Astrocyte (in vitro differentiated cells and primary cell): ENCODE measurements at regions not wholly inside any gene's neighbourhood (a gene's known extent, or its start where the extent isn't known, plus 50 kb on each side); places are given as distances from the start of the nearest gene placed in this dataset.

Experiments
- DNase-seq: peaks from one replicate; pipeline ENCODE4 v3.0.0-alpha.2; 2010; ENCODE audit warnings: low read depth
- FAIRE-seq: peaks from 2 replicates; lab custom pipeline; 2011; peaks lifted over from hg19 to GRCh38; lab: Jason Lieb, UNC
- H2AFZ ChIP-seq: 2 replicates; pipeline ENCODE4 v1.6.0; 2012; ENCODE audit warnings: low read depth, low read length, inconsistent platforms
- H3K27ac ChIP-seq: 2 replicates; pipeline ENCODE4 v1.5.1; 2011; ENCODE audit warnings: low read depth, low read length, inconsistent platforms
- H3K27me3 ChIP-seq: 2 replicates; pipeline ENCODE4 v1.6.0; 2011; ENCODE audit warnings: low read length, inconsistent platforms; ENCODE audit not compliant: insufficient read depth
- H3K36me3 ChIP-seq: 2 replicates; pipeline ENCODE4 v1.5.1; 2011; ENCODE audit warnings: low read length, inconsistent platforms; ENCODE audit not compliant: insufficient read depth
- H3K4me1 ChIP-seq: 2 replicates; pipeline ENCODE4 v1.5.1; 2011; ENCODE audit warnings: low read length, inconsistent platforms; ENCODE audit not compliant: insufficient read depth
- H3K4me2 ChIP-seq: 2 replicates; pipeline ENCODE4 v1.6.0; 2012; ENCODE audit warnings: low read length, inconsistent platforms
- H3K4me3 ChIP-seq: 2 replicates; pipeline ENCODE4 v1.5.1; 2011; ENCODE audit warnings: low read depth, mild to moderate bottlenecking, low read length, inconsistent platforms; ENCODE audit not compliant: insufficient read depth
- H3K79me2 ChIP-seq: 2 replicates; pipeline ENCODE4 v1.6.0; 2012; ENCODE audit warnings: mild to moderate bottlenecking, low read length, inconsistent platforms; ENCODE audit not compliant: insufficient read depth
- H3K9ac ChIP-seq: 2 replicates; pipeline ENCODE4 v1.6.0; 2012; ENCODE audit warnings: mild to moderate bottlenecking, low read length, inconsistent platforms
- H3K9me3 ChIP-seq: 2 replicates; pipeline ENCODE4 v1.5.1; 2012; ENCODE audit warnings: low read depth, mild to moderate bottlenecking, low read length, inconsistent platforms; ENCODE audit not compliant: insufficient read depth
- H4K20me1 ChIP-seq: 2 replicates; pipeline ENCODE4 v1.6.0; 2012; ENCODE audit warnings: low read length, inconsistent platforms; ENCODE audit not compliant: insufficient read depth
- H3K27ac Mint-ChIP-seq: one replicate; pipeline ENCODE4 v1.8.0; 2021; ENCODE audit warnings: mild to moderate bottlenecking, mixed read lengths; ENCODE audit not compliant: unreplicated experiment
- H3K27me3 Mint-ChIP-seq: one replicate; pipeline ENCODE4 v1.8.0; 2021; ENCODE audit warnings: low read depth, mixed read lengths; ENCODE audit not compliant: unreplicated experiment
- H3K36me3 Mint-ChIP-seq: one replicate; pipeline ENCODE4 v1.8.0; 2021; ENCODE audit warnings: low read depth, mixed read lengths; ENCODE audit not compliant: unreplicated experiment
- H3K4me1 Mint-ChIP-seq: one replicate; pipeline ENCODE4 v1.8.0; 2021; ENCODE audit warnings: low read depth, mixed read lengths; ENCODE audit not compliant: unreplicated experiment
- H3K4me3 Mint-ChIP-seq: one replicate; pipeline ENCODE4 v1.8.0; 2021; ENCODE audit warnings: mild to moderate bottlenecking, moderate library complexity, mixed read lengths; ENCODE audit not compliant: unreplicated experiment
- H3K9me3 Mint-ChIP-seq: one replicate; pipeline ENCODE4 v1.8.0; 2021; ENCODE audit warnings: mild to moderate bottlenecking, mixed read lengths; ENCODE audit not compliant: unreplicated experiment
- CTCF ChIP-seq: IDR thresholded peaks from 2 replicates; pipeline ENCODE4 v1.5.1; 2011; ENCODE audit warnings: low read depth, mild to moderate bottlenecking, inconsistent platforms, low read length, moderate library complexity; ENCODE audit not compliant: insufficient read depth
- EZH2 ChIP-seq: IDR thresholded peaks from 2 replicates; pipeline ENCODE4 v1.6.1; 2012; ENCODE audit warnings: mild to moderate bottlenecking, low read length, inconsistent platforms; ENCODE audit not compliant: insufficient read depth

- no peaks in the 10 kb centered on the region for H3K79me2 ChIP-seq
- H3K9ac ChIP-seq: no peak overlapping the region
- no peak overlapping the region for H3K27ac ChIP-seq
- H2AFZ ChIP-seq: no peak overlapping the region
- no peaks in the 10 kb centered on the region for H3K9me3 Mint-ChIP-seq
- DNase-seq (no peak), FAIRE-seq (no peak)
- H3K4me3 Mint-ChIP-seq: no peak overlapping the region
- TF ChIP-seq EZH2: no peak
- no peak for TF ChIP-seq CTCF
- H3K4me1 ChIP-seq: peaks cover 10% of the 10 kb centered on the region
- H4K20me1 ChIP-seq: no peaks in the 10 kb centered on the region
- H3K27me3 Mint-ChIP-seq: peaks cover 3% of the 10 kb centered on the region
- H3K36me3 Mint-ChIP-seq: no peaks in the 10 kb centered on the region
- no peak overlapping the region for H3K4me2 ChIP-seq
- H3K4me3 ChIP-seq: no peak overlapping the region
- H3K27ac Mint-ChIP-seq: no peak overlapping the region
- no peaks in the 10 kb centered on the region for H3K27me3 ChIP-seq
- H3K4me1 Mint-ChIP-seq: peaks cover 6% of the 10 kb centered on the region
- H3K36me3 ChIP-seq: no peaks in the 10 kb centered on the region
- no peaks in the 10 kb centered on the region for H3K9me3 ChIP-seq
Measured at GRCh38 chr2:111654829-111655228, 229.2 kb downstream of the ANAPC1 start.

- H3K27ac Mint-ChIP-seq: no peak overlapping the region
- no peak for DNase-seq
- no peak for FAIRE-seq
- TF ChIP-seq EZH2 (no peak), CTCF (no peak)
- H3K27me3 Mint-ChIP-seq: peaks cover 3% of the 10 kb centered on the region
- no peaks in the 10 kb centered on the region for H3K9me3 ChIP-seq
- no peak overlapping the region for H3K4me2 ChIP-seq
- no peak overlapping the region for H2AFZ ChIP-seq
- no peak overlapping the region for H3K4me3 Mint-ChIP-seq
- no peaks in the 10 kb centered on the region for H3K36me3 ChIP-seq
- no peak overlapping the region for H3K9ac ChIP-seq
- H4K20me1 ChIP-seq: no peaks in the 10 kb centered on the region
- no peaks in the 10 kb centered on the region for H3K79me2 ChIP-seq
- peaks cover 15% of the 10 kb centered on the region for H3K4me1 ChIP-seq
- no peaks in the 10 kb centered on the region for H3K9me3 Mint-ChIP-seq
- H3K27me3 ChIP-seq: no peaks in the 10 kb centered on the region
- H3K4me1 Mint-ChIP-seq: peaks cover 16% of the 10 kb centered on the region
- no peak overlapping the region for H3K4me3 ChIP-seq
- H3K27ac ChIP-seq: no peak overlapping the region
- no peaks in the 10 kb centered on the region for H3K36me3 Mint-ChIP-seq
Measured at GRCh38 chr2:111656436-111656835, 227.6 kb downstream of the ANAPC1 start.

GRCh38 chr2:111656894-111657293 lies 227.1 kb downstream of the ANAPC1 start:
- H2AFZ ChIP-seq: no peak overlapping the region
- Mint-ChIP-seq H3K4me3 (no peak overlapping the region), H3K27me3 (peaks cover 3% of the 10 kb centered on the region), H3K36me3 (no peaks in the 10 kb centered on the region), H3K9me3 (no peaks in the 10 kb centered on the region), H3K27ac (no peak overlapping the region), H3K4me1 (peaks cover 20% of the 10 kb centered on the region)
- DNase-seq (no peak), FAIRE-seq (no peak)
- no peaks in the 10 kb centered on the region for H3K79me2 ChIP-seq
- no peaks in the 10 kb centered on the region for H3K27me3 ChIP-seq
- H3K9ac ChIP-seq: no peak overlapping the region
- H3K36me3 ChIP-seq: no peaks in the 10 kb centered on the region
- no peak overlapping the region for H3K27ac ChIP-seq
- TF ChIP-seq EZH2: no peak
- TF ChIP-seq CTCF: no peak
- H3K9me3 ChIP-seq: no peaks in the 10 kb centered on the region
- peaks cover 19% of the 10 kb centered on the region for H3K4me1 ChIP-seq
- no peak overlapping the region for H3K4me3 ChIP-seq
- H3K4me2 ChIP-seq: no peak overlapping the region
- no peaks in the 10 kb centered on the region for H4K20me1 ChIP-seq
